ENCODE measurements at regions not wholly inside any gene's neighbourhood (a gene's known extent, or its start where the extent isn't known, plus 50 kb on each side); places are given as distances from the start of the nearest gene placed in this dataset.
"Not testable (repeated sequence)": the region's sequence is repeated elsewhere in the genome, so short reads cannot be mapped to it uniquely, and the experiment has no call there.

DNA sequence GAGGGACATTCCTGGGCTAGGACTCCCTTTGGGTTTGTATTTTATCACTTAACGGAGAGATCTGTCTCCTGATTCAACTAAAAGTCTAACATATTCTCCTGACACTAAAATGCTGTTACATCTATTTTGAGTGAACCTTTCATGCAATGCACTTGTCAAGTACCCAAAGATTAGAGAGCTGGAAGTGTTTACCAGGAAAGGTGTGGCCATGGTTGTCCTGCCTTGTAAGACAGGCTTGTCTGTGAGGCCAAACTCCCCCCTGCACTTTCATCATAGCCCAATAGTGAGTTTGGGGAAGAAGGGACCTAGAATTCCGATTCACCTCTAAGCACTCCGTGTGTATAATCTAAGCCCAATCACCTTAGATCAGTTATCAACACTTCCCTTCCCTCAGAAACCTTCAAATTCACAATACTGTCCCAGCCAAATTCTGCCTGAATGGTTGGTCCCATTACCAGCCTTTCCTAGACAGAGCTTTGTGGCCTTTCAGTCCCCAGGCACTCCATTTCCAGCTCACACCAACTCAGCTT is 162.6 kb upstream of the NAMPT start:
- DNase-seq: no peak

DNA sequence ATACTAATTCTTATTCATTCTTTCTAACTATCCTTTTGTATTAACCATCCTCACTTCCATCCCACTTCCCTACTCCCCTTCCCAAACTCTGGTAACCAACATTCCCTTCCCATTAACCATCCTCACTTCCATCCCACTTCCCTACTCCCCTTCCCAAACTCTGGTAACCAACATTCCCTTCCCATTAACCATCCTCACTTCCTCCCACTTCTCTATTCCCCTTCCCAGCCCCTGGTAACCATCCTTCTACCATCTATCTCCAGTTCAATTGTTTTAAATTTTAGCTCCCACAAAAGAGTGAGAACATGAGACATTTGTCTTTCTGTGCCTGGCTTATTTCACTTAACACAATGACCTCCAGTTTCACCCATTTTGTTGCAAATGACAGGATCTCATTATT is 160.6 kb upstream of the NAMPT start:
- DNase-seq: not testable (repeated sequence)

DNA sequence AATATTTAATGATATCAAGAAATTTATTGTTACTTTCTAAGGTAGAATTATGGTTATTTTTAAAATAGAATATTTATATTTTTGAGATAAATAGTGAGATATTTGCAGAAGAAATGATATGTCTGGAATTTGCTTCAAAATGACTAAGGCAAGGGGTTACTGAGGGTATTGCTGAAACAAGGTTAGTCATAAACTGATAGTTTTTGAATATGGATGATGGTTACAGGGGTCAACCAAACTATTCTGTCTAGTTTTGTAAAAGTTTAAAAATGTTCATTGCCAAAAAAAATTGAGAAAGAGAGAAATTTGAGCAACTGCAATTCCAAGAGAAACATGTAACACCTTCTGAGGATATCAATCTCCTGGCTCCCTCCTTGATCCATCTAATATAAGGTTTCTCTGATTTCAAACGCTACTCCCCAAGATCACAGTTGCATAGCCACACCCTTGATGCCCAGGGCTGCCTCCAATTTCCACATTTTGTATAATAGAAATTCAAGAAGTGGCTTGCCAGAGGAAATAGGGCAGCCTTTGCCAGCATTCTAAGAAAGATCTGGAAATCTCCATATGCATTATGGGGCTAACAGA is 159.4 kb upstream of the NAMPT start:
- DNase-seq: no peak

DNA sequence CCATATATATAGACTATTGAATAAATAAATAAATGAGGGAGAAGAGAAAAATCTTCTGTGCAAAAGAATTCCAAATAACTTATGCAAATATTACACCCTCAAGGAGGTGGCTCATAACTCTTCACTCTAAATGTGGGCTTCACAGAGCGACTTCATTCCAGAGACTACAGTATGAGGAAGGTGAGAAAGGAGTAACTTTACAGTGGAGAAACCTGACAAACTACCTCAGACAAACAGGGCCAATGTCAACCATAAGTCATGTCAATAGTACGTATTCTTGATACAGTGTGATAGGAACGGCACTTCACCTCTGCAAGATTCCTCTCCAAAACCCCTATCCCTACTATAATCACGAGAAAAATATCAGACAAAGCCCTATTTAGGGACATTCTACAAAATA is 158.4 kb upstream of the NAMPT start:
- no peak for DNase-seq

DNA sequence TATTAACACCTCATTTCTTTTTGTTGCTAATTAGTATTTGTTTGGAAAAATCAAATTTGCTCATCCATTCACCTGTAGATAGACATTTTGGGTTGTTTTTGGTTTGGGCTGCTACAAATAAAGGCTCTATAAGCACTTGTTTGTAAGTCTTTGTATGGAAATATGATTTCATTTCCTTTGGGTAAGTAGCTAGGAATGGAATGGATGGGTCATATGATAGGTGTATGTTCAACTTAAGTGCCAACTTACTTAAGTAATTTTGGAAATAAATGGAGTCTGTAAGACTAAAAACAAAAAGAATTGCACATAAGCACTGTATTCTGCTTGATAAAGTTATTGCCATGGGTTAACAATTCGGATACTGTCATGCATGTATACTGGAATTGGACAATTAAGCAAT is 157.7 kb upstream of the NAMPT start:
- DNase-seq: no peak

DNA sequence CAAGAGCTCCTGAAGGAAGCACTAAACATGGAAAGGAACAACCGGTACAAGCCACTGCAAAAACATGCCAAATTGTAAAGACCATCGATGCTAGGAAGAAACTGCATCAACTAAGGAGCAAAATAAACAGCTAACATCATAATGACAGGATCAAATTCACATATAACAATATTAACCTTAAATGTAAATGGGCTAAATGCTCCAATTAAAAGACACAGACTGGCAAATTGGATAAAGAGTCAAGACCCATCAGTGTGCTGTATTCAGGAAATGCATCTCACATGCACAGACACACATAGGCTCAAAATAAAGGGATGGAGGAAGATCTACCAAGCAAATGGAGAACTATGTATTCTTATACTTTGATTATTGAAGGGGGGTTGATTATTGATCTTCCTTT is 156.6 kb upstream of the NAMPT start:
- not testable (repeated sequence) for DNase-seq

DNA sequence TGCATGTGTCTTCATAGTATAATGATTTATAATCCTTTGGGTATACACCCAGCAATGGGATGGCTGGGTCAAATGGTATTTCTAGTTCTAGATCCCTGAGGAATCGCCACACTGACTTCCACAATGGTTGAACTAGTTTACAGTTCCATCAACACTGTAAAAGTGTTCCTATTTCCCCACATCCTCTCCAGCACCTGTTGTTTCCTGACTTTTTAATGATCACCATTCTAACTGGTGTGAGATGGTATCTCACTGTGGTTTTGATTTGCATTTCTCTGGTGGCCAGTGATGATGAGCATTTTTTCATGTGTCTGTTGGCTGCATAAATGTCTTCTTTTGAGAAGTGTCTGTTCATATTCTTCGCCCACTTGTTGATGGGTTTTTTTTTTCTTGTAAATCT is 152.2 kb upstream of the NAMPT start:
- DNase-seq: not testable (repeated sequence)

DNA sequence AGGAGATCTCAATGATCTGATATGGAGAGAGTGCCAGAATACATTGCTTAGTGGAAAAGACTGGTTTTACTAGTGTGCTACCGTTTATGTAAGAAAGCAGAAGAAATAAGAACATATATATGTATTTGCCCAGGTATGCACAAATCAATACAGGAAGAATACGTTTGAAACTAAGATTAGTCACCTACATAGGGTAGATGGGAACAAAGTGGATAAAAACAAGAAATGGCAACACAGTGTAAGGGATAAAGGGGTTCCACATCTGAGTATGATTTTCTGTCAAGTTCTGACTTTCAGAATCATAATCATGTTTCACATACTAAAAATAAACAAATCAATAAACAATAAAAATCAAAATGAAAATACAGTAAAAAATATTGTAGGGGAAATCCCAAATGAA is 148.6 kb upstream of the NAMPT start:
- DNase-seq: no peak

DNA sequence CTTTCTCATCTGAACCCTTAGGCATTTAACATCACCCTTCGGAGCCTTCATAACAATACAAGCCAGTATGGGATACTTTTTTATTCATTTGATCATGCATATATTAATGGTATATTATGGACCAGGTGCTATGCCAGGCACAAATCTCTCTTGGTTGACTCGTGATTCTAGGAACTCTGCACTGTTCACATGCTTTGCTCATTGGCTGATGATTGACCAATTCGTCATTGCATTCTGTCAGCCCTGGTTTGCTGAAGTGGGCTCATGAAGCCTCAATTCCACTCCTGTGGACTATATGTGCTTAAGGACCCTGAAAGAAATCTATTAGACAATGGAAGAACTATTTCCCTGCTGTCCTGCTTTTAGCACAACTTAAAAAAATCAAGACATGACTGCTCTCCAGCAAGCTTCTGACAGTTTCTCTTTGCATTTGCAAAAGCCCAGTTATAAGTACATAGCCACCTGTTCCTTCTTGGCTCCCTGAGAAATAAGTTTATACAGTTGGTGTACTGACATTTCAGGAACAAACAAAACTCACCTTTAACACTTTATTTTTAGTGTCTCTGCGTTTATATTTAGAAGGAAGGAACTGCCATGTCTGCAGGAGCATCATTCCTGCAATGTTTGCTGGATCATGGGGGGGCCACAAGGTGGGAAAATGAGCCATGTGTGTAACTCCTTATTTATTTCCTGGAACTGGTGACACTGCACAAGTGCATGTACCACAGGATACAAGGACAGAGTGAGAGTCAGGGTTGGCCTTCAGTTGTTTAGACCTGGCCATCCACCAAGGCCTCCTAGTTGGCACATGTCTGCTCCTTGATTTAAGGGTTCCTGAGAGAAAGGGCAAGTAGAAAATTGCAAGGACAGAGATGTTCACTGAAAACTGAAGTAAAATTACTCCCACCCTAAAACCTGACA is 146.0 kb upstream of the NAMPT start:
- DNase-seq: no peak

DNA sequence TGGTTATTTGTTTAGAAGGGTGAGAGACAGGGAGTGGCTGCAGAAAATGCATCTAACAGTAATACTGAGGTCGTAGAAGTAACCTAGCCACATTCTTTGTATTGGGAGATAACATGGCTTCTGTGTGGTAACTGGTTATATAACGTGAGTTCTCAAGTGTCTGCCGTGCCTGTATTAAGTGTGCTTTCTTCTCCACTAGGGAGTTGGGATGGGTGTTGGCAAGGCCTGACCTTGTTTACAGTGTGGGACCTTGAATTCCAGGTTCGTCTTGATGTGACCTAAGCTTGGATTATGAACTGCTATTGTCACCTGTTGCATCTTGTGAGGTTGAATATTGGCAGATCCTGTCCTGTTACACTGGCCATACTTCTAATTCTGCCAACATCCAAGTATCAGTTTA is 145.3 kb upstream of the NAMPT start:
- DNase-seq: no peak

DNA sequence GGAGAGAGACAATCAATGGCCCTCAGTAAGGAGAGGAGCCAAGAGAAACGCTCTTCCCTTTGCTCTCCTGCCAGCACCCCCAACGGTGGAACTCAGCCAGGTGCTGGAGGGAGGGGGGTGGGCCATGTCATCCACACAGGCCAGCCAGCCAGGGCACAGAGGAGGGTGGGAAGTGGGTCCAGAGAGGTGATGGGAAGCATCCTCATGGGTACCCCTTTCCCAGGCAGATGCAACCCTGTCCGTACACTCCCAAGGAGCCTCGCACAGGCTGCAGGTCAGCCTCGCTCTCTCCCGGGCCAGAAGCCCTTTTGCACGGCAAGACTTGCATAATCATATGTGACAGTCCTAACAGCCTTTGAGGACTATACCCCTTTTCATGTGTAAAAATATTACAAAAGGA is 142.0 kb upstream of the NAMPT start:
- no peak for DNase-seq

DNA sequence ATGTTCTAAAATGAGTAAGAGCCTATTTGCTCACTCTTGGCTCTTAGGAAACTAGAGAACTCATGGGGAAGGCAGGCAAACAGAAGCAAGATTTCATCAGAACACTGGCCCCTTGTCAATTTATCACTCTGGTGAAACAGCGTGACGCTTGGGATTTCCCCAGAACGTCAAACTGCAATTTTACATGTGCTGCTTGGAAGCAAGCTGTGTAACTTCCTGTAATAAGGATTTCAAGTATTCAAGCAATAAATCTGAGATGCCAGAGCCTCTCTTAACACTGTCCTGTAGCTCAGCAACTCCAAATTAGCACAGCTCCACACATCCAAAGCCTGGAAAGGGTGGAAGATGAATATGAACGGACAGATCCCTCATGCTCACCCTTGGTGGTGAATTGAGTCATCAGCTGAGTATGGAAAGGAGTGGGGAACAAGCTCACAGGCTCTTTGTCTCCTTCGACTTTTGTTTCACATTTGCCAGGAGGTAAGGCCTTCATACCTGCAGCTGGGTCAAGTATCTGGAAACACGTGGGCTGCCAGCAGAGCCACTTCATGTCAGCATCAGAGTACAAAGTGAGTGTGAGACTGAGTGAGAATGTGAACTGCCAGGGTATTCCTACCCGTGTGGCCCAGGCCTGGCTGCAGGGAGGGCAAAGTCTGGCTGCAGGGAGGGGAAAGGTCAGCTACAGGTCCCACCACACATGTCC is 140.4 kb upstream of the NAMPT start:
- no peak for DNase-seq

DNA sequence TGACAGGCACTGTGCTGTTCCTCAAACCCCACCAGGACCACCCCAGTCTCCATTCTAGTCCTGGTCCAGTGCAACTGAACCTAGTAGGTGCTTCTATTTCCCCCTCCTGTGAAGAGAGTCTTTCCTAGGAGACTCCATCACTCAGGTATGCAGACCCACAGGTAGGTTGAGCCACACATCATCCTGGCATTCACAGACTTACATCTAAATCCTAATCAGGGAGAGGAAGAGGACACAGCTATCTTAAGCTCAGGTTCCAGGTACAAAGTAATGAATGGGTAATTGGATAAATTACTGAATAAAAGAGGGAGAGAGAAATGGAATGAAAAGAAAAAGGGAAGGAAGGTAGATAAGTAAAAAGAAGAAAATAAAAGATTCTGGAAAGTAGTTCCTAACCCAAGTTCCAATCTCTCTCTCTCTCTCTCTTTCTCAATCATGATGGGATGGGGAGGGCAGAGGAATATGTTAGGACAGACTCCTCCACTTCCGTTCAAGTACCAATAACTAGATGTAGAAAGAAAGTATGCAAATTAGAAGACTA is 139.8 kb upstream of the NAMPT start:
- no peak for DNase-seq

DNA sequence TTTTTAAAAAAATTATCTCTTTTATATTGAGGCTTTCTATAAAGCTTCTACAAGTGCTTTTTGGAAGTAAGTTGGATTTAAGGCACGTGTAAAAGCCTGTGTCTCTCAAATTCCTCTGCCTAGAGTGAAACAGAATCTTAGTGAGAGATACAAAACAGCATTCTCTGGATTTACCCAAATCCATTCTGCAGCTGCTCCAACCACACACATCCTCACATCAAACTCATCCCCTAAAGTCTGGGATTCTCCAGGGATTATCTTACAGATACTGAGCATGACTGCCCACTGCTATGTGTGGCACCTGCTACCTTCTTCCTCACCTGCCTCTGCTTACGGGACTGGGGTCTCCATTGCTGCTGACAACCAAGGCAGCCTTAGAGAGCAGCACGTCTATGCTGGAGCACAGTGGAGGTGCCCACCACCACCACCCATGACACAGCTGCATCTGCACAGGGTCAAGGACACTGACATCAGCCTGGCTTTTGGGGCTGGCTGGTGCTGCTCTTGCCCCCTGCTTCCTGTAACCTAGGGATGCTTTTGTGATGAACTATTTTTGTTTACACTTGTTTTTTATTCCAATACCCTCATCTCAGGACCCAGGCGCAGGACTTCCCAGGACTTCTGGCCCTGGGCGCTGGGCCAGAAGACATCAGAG is 139.2 kb upstream of the NAMPT start:
- DNase-seq: no peak

DNA sequence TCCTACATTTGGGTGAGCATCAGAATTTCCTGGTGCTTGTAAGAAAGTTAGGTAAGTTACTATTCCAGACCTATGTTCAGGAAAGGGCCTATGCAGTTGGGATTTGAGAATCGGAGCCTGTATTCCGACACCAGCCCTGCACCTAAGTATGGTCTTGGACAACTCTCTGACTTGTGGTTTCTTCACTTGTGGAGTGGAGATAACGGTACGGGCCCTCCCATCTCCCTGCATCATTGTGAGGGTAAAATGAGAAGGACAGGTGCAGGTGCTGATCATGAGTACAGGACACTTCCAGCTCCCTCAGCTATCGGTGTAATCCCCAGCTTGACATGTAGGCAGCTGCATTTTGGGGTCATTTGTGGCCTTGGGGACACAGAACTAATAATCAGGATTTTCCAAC is 138.3 kb upstream of the NAMPT start:
- no peak for DNase-seq

DNA sequence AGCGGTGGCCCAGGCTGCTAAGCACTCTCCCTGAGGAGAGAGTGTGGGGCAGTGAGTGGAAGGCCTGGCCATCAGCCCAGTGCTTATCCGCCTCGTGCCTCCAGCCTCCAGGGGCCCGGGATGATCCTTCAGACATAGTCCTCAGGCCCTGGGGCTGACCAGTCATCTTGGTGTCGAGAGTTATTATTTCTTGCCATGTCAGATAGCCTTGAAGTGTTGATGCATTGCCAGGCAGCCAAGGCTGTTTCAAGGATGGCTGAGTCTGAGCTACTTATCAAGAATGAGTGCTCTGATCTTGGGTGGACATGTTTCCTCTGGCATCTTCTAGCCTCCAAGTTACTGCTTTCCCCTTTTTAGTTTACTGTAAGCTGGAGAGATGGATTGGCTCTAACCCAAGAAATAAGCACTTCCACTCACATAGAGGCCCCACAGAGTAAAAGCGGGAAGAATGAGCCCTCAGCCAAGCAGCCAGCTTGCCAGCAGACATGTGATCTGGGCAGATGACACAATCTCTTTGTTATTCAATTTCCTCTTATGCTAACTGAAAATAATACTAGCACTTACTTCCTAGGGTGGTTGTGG is 136.5 kb upstream of the NAMPT start:
- peak; percentile 9 for DNase-seq

DNA sequence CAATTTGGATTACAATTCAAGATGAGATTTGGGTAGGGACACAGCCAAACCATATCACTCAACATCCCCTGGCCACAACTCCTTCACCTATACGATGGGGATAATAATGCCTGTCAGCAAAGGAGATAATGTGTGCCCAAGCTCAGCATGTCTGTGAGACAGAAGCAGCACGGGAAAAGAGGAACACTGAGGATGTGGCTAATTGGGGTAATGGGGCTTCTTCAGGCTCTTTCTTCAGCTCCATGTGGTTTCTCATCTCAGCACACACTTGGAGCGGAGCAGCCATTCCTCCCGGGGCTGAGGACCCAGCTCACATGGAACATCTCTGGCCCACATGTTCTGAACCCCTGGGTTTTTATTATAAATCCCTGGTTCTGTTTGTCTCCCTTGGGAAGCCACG is 136.0 kb upstream of the NAMPT start:
- no peak for DNase-seq

DNA sequence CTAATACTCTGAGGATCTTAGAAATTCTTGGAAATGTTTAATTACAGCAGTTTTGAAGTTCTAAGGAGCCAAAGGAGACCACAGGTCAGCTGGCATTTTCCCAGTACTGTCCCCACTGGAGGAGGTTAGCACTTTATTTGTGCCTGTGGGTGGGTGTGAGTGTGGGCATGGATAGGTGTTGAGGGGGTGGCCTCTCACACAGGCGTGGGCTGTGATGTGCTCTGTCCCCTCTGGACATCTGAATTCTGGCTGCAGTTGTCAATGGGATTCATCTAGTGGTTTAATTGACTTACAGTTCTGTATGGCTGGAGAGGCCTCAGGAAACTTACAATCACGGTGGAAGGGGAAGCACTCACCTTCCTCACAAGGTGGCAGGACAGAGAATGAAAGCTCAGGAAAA is 135.4 kb upstream of the NAMPT start:
- DNase-seq: no peak

DNA sequence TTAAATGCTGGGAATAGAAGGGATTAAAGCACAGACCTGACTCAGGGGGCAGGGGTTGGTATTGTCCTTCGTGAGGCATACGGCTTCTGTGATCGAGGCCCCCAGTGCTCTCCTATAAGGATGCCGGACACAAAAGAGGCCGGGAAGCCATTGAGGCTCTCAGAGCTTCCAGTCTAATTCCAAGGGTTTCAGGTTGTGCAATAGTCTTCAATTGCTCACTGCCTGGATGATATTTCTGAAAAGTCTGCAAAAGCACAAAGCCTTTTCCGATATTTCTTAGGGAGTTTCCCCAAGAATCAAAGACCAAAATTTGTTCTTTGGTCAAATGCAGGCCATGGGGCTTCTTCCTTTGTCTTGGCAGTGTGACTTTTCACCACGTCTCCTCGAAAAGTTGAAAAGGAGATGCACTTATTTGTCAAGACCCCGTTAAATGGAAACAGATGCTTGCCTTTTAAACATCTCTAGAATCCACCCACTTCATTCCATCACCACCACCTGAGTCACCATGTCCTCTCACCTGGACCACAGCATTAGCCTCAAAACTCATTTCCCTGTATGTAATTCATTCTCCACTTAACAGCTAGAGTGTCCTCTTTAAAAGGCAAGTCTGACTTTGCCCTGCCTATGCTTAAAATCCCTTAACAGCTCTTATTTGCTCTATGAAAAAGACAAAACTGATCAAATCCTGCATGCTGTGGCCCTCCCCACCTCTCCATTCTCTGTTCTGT is 134.8 kb upstream of the NAMPT start:
- DNase-seq: no peak

DNA sequence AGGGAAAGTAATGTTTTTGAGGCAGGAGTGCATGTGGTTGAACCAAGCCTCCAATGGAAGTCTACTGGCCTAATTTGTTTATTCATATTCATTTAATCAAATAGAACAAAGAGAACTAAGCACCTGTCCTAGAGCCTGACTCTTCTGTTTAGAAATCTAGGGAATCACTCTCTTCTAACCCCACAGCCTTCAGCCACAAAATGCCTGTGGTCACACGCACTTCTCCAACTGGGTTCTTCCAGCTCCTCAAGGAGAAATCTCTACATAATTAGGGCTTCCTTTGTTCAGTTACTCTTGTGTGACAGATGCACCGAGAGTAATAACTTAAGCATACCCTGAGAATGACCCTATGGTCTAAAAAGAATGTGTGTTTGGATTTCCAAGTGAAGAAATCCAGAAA is 133.7 kb upstream of the NAMPT start:
- no peak for DNase-seq

DNA sequence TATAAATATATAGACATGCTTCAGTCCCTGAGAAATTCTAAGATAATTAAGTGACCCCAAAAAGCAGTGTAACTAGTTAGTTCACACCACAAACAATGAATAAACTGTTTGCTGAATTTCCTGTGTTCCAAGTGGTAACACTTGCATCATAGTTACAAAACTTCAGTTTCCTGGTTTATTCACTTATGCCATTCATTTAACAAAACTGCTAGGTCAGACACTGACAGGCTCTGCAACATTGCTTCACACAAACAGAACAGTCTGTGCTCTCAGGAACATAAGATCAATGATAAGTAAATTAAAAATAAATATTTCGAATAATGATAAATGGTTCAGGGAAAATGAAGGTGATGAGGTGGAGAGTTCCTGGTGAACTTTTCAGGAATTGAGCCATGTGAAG is 133.3 kb upstream of the NAMPT start:
- no peak for DNase-seq
